ENCODE measurements at regions not wholly inside any gene's neighbourhood (a gene's known extent, or its start where the extent isn't known, plus 50 kb on each side); places are given as distances from the start of the nearest gene placed in this dataset.

- DNase-seq (ENCODE audit: low spot score): no peak
- no peak for FAIRE-seq
Observed at GRCh38 chr2:12795851-12796250, 79.1 kb downstream of the TRIB2 start.

DNA sequence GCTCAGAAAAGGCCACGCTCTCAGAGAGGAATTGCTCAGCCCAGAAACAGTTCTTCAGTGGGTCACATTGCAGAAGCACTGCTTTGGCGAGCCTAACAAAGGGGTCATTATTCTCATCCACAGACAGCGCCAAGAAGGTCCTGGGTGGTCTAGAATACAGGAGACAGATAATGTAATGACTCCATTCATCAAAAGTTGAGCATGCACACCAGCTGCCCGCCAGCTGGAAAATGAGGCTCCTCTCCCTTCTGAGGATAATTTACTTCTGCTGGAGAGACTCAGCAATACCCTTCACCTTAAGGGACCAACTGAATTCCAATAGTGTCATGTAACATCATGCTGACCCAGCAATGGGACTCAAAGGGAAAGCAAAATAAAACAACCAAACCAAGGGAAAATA, 79.9 kb downstream of the TRIB2 start:
- FAIRE-seq (no peak), DNase-seq (ENCODE audit: low spot score) (peak; percentile 25)

DNA sequence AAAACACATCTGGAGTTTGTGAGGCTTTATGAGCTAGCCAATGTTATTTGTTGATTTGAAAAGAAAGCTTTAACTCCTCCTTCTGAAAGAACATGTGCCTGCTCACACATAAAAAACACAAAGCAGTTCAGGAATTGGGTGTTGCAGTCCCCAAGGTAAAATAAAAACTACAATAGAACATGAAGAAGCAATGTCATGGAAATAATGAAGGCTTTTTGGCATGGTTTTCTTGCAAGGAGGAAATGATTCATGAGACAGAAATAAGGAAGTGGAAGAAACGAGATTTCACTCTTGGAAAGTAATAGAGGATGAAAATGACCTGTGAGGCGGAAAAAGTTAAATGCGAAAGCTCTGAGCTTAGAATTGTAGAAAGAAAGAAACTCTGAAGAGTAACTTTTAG, 81.1 kb downstream of the TRIB2 start:
- FAIRE-seq: no peak

DNA sequence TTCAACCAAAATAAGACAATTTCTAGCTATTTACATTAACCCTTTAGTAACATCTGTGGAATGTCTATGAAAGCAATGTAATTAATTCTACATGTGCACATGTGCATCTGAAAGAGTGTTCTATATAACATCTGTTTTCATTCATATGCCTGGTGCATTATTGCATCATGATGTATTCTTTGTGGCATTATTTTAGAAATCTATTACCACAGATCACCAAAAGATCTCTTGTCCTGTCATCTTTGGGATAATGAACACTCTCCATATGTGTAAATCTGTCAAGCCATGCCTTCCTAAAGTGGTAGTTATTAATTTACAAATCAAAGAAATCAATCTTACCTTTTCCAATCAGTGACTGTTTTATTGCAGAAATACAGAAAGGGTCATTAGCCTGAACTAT, 86.9 kb downstream of the TRIB2 start:
- no peak for FAIRE-seq
- DNase-seq (ENCODE audit: low spot score): no peak

More for the DNA sequence above, 81.1 kb downstream of the TRIB2 start:
- DNase-seq (ENCODE audit: low spot score): no peak

DNA sequence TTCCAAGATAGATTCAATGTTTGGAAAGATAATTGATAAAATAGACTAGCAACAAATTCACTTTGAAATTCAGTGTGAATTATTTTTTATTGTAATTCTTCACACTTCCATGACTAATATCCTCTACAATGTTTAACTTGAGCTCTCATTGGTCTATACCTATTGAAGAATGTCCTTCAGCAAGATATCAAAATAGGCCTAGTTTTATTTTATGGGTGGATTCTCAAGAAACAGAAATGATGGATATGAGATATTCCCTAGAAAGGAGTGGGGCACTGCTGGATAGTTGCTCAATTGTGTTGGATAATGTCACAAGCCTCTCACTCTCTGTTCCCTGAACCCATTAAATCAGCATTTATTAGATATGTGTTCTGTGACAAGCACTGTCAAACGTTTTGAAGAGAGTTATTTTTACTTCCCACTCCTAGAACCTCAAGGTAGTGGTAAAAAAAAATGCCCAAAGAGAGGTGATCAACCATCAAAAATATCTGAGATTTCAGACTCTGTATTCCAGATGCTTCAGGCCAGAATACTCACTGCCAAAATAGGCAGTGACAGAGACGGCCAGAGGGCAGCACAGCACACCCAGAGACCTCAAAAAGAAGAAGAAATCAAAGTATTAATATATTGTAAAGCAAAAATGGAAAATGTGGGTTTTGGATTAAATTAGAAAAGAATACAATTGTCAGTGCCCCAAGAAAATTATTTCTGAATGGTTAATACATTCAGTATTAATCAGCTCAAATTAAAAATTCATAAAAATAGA, 87.5 kb downstream of the TRIB2 start:
- DNase-seq (ENCODE audit: low spot score) (no peak), FAIRE-seq (no peak)

DNA sequence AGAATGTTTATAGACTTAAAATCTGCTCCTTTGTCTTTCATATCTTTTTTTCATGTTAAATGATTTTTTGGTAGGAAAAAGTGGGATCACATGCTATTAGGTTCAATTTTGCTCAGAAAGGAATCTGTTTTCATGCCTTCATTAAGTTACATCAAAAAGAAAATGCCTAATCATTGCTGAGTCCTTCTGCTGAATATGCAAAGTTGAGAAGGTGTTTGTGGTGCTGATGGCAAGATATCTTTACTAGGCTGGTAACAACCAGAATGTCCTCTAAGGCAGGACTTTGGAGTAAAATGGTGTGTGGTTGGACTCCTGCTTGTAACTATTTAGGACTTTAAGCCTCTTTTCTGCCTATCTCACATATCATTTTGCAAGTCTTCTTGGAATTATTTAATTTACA, 88.3 kb downstream of the TRIB2 start:
- FAIRE-seq: no peak

DNA sequence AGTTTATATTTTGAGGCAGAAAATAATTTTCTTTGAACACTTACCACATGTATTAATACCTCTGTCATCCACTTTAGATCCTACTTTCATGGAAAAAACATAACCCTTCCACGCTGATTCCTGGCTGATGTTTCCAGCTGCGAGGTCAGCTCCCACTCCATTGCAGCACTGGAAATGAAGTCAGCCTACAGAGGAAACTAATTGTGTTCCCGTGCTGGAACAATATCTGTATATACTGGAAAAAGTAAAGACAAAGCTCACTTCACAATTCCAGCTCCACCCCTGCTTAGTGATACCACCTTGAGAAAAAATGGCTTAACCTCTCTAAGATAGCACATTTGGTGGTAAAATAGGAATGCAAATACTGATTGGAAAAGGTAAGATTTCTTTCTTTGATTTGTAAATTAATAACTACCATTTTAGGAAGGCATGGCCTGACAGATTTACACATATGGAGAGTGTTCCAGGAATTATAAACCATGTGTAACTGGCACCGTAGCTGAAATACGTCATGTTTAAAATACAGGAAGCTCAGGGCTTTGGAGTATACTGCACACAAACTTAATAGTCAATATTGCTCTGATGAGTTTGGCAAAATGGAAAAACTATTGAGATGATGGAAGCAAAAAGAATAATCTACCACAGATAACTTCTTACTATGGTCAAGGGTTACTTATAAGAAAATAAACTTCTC, 90.0 kb downstream of the TRIB2 start:
- DNase-seq (ENCODE audit: low spot score): no peak

More for the DNA sequence above, 88.3 kb downstream of the TRIB2 start:
- no peak for DNase-seq (ENCODE audit: low spot score)

DNA sequence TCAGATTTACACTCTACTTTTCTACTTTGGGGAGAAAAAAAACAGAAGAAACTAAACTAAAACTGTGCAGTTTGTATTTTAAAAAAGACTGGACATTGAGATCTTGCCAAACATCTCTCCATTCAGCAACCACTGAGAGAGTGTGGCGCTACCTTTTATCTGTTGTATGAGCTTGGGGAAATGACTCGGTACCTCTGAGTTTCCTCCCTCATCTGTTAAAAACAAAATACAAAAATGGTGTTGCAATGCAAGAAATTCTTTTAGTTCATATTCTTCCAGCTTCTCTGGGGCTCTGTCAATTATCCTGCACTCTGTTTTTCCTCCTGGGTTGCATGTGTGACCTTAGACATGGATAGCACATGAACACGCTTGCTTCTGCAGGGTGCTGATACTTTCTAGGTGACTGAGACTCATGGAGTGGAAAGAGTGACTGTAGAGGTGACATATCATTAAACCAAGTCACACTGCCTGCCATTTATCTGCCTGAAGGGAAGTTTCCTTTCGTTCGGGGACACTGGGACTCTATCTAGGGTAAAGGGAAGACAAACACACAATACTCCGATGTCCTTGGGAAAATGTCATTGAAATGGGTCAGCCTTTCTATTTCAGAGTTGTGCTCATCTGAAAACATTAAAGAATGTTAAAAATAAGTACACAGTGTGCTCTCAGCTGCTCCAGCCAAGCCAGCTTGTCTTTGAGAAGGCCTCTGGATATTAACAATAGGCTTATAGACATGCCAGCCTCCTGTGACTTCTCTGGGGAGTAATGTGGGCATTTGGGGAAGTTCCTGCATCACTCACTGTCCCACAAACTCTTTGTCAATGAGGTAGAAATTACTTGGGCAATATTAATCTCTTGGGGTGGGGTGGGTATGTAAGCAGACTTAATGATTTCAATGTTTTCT, 91.4 kb downstream of the TRIB2 start:
- no peak for FAIRE-seq

More for the DNA sequence above, 90.0 kb downstream of the TRIB2 start:
- no peak for FAIRE-seq

DNA sequence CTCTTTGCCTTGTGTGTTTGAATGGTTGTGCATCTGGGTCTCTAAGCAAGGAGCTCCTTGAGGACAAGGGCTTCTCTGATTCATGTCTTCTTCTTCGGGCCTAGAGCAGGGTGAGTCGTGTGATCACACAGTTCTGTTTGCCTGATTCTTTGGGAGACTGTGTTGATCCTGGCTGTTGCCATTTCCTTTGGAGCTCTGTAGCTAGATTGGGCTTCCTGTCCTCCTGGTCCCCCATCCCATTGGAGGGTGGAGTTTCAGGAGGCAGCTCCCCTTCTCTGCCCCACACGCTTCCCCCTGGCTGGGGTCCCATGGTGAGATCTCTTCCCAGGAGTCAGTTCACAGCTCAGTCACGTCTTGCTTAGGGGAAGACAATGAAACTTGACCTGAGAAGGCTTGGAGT, 92.8 kb downstream of the TRIB2 start:
- FAIRE-seq: no peak
- DNase-seq (ENCODE audit: low spot score): no peak

More for the DNA sequence above, 91.4 kb downstream of the TRIB2 start:
- no peak for DNase-seq (ENCODE audit: low spot score)

- FAIRE-seq (no peak), DNase-seq (ENCODE audit: low spot score) (no peak)
Observed at GRCh38 chr2:12811916-12812315, 95.2 kb downstream of the TRIB2 start.

- no peak for FAIRE-seq
Observed at GRCh38 chr2:12813166-12813565, 96.4 kb downstream of the TRIB2 start.

DNA sequence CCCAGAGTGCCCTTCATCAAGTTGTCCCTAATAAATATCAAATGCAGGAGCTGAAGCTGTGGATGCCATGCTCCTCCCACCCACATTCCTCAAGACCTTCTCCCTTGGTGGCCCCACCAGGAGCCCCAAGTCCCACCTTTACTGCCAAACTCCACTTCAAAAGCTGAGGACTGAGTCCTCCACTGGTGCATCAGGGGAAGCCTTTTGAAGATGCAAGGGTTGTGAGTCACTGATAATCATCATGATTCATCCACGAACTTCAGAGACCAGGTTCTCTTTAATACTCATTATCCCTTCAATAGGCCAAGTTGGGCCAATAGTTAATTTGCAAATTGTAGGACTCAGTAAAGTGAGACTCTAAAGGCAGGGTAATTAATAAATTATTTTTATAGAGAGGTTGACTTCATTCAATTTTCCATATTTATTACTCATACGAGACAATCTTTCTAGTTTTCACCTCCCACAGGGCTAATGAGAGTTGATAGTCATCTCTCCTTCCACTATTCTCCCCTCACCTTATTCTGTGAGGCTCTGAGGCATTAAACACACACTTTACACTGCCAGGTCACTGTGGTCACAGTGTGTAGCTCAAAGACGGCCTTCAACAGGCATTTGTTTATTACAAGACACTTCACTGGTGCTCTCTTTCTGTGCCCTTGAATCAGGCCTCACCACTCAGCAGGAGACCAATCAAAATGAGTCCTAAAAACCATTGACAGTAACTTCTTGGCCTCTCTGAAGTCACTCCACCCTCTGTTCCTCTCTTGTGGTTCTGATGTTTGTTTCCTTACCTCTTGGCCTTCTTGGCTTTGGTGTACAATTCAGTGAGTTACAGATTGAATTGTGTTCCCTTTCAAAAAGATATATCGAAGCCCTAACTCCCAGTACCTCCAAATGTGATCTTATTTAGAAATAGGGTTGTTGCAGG, 99.9 kb downstream of the TRIB2 start:
- DNase-seq (ENCODE audit: low spot score) (peak; percentile 43), FAIRE-seq (peak; percentile 23)

More at GRCh38 chr2:12813166-12813565, 96.4 kb downstream of the TRIB2 start:
- DNase-seq (ENCODE audit: low spot score): no peak

DNA sequence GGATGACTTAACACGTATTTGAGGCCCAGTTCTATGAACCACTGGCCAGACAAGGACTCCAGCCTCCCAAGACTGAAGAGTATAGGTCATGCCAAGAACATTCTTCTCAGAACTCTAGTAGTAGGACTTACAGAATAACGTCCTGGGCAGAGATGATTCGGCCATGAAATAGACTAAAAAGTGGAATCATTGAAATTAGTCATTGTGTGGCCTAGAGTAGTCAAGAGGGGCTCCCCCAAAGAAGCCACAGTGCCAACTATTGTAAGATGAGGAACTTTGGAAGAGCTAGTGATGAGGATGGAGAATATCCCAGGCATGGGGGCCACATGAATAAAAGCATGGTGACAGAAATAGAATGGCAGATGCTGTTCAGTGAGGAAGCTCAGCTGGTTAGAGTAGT, 101.1 kb downstream of the TRIB2 start:
- DNase-seq (ENCODE audit: low spot score) (no peak), FAIRE-seq (peak; percentile 75)

DNA sequence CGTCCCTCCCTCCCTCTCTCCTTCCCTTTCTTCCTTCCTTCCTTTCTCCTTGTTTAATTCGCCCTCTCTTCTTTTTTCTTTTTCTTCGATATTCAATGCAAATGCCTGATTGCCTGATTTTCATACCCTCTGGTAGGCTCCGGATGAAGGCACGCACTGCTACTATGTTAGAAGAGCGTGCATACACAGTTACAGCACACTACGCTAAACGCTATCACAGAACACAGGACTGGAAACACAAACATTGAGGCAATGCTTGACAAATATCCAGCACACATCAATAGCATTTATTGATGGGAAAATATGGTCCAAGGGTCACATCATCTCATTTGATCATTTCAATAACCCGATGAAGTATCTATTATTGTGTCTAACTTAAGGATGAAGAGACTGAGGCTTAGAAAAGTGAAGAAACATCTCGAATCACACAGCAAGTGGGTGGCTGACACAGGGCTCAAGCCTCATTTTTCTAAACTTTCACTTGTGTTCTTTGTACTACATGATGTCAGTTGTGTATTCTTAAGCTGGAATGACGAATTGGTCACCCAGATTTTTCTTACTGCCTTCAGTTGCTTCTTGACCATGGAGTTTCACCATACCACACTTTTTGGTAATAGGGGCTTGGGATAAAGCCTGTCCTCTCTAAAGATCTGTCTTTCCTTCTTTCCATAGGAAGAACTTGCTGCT, 101.8 kb downstream of the TRIB2 start:
- no peak for DNase-seq (ENCODE audit: low spot score)
- FAIRE-seq: peak; percentile 63

DNA sequence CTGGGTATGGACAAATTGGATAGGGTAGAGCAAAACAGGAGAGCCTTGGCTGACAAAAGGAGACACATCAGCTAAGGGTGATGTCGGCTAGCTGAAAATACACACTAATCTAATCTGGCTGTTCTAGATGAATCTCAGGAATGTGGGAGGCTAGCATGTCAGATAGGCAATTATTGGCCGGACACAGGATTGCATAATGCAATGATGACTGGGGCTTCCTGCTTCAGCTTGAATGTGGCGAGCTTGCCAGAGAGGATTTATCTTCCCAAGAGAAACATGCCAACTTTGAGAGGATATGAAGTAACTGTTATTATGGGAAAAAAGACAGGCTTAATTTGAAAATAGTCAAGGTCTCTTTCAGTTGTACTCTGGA, 102.4 kb downstream of the TRIB2 start:
- peak; percentile 95 for FAIRE-seq
- peak; percentile 74 for DNase-seq (ENCODE audit: low spot score)

DNA sequence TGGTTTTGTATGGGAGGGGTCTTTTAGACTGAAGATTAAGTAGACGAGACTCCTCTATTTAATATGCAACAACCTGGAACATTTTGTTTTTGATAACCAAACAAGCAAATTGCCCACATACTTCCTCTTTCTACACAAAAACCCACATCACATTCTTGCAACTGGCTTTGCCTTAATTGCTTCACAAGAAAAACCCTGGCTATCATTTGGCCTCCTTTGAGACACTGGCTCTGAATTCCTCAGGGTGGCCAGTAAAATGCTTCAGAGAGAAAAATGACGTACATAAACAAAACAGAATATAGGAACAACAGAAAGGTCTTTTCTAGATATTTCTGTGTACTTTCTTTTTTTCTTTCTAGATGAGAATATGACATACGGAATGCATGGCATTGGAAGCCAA, 103.0 kb downstream of the TRIB2 start:
- DNase-seq (ENCODE audit: low spot score): no peak
- no peak for FAIRE-seq

DNA sequence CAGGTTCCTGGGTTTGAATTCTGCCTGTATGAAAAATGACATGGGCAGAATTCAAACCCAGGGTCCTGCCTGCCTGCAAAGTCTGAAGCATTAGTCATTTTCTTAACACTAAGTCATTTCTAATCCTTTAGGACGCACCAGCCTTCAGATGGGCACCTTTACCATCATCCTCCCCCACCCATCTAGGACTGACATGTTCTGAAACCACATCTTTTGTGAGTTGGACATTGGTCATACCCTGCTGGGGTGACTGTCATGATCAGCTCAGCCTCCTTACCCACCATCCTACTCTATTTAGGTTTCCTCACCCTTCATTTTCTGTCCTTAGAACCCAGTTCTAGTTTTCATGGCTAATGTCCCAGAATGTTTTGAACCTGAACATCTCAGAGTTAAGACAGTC, 104.9 kb downstream of the TRIB2 start:
- no peak for DNase-seq (ENCODE audit: low spot score)
- FAIRE-seq: no peak

DNA sequence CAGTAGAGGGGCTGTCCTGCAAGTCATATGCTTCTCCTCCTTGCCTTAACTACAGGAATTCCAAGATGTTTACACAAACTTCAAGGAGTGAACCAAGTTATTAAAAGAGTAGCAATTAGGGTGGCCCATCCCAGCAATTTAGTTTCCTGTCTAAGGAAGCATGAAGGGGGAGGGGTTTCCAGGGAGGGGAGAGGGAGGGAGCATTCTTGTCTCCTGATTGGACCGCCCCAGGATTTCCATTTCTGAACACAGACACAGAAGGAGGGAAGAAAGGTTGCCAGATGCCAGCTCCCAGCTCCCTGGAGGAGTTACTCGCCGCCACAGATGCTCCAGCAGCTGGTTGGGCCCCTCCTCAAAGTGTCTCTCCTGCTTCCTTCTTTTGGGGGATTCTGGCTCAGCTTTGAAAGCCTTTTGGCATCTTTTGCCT, 107.6 kb downstream of the TRIB2 start:
- FAIRE-seq (no peak), DNase-seq (ENCODE audit: low spot score) (no peak)

DNA sequence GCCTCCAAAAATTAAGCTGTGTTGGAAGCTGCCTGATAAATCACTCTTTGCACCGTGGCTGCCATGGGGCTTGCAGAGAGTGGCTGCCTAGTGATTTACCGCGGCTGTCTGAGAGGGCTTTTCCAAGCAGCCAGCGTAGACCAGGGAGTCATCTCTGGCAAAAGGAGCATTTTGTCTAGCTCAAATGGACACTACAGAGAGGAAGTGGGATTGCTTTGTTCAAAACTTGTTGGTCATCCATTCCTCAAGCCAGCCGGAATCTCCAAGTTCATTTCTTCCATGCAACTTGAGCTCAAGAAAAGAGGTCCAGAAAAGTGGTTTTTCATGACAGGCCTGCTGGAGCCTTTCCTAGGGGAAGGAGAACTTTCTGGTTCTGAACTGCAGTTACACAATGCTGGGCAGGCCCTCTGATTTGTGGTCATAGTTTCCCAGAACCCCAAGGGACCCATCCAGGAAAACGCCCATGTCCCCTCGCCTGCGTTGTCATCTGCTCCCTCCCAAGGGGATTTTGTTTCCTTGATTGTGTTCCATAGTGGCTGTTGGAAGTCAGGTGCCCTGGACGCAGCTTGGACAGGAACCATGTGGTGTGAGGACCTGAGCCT, 108.1 kb downstream of the TRIB2 start:
- no peak for DNase-seq (ENCODE audit: low spot score)
- FAIRE-seq: no peak

DNA sequence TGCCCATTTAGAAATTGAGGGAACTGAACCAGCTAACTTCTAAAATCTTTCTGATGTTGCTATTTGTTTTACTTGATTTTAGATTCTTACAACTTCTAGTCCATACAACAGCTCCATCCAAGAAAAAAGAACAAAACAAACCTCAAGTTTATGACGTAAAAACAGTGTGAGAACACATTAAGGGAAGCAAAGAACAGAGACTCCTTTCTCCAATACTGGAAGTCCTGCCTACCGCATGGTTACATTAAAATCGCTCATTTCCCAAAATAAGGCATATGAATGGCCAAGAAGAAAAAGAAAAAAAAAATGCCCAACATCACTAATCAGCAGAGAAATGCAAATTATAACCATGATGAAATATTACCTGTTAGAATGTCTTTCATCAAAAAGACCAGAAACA, 110.0 kb downstream of the TRIB2 start:
- DNase-seq (ENCODE audit: low spot score): no peak
- FAIRE-seq: no peak

Data from urothelium cell line (cell line).